ENCODE measurements at regions not wholly inside any gene's neighbourhood (a gene's known extent, or its start where the extent isn't known, plus 50 kb on each side); places are given as distances from the start of the nearest gene placed in this dataset.

- no peak for DNase-seq (ENCODE audit: low spot score)
Observed at GRCh38 chr4:185893500-185893899, 81.5 kb upstream of the SORBS2 start.

GRCh38 chr4:185894481-185894880 lies 82.5 kb upstream of the SORBS2 start:
- DNase-seq (ENCODE audit: low spot score) = no peak

- DNase-seq (ENCODE audit: low spot score) = no peak
Observed at GRCh38 chr4:185895351-185895750, 83.4 kb upstream of the SORBS2 start.

- DNase-seq (ENCODE audit: low spot score) = no peak
Observed at GRCh38 chr4:185895866-185896265, 83.9 kb upstream of the SORBS2 start.

- DNase-seq (ENCODE audit: low spot score) = no peak
Observed at GRCh38 chr4:185896817-185897488, 85.0 kb upstream of the SORBS2 start.

- no peak for DNase-seq (ENCODE audit: low spot score)
Observed at GRCh38 chr4:185898413-185898812, 86.4 kb upstream of the SORBS2 start.

- no peak for DNase-seq (ENCODE audit: low spot score)
Observed at GRCh38 chr4:185899833-185900232, 87.8 kb upstream of the SORBS2 start.

GRCh38 chr4:185902654-185903053 lies 90.7 kb upstream of the SORBS2 start:
- DNase-seq (ENCODE audit: low spot score) = no peak

- no peak for DNase-seq (ENCODE audit: low spot score)
Observed at GRCh38 chr4:185903205-185903604, 91.2 kb upstream of the SORBS2 start.

- DNase-seq (ENCODE audit: low spot score) = no peak
Observed at GRCh38 chr4:185904381-185904780, 92.4 kb upstream of the SORBS2 start.

- DNase-seq (ENCODE audit: low spot score) = no peak
Observed at GRCh38 chr4:185909972-185910371, 98.0 kb upstream of the SORBS2 start.

- DNase-seq (ENCODE audit: low spot score) = no peak
Observed at GRCh38 chr4:185911556-185912064, 99.6 kb upstream of the SORBS2 start.

GRCh38 chr4:185912779-185913178 lies 100.8 kb upstream of the SORBS2 start:
- DNase-seq (ENCODE audit: low spot score) = no peak

- no peak for DNase-seq (ENCODE audit: low spot score)
Observed at GRCh38 chr4:185914583-185915199, 102.7 kb upstream of the SORBS2 start.

GRCh38 chr4:185915271-185915670 lies 103.3 kb upstream of the SORBS2 start:
- DNase-seq (ENCODE audit: low spot score) = no peak

GRCh38 chr4:185915817-185916216 lies 103.8 kb upstream of the SORBS2 start:
- DNase-seq (ENCODE audit: low spot score) = no peak

GRCh38 chr4:185916231-185916630 lies 104.2 kb upstream of the SORBS2 start:
- no peak for DNase-seq (ENCODE audit: low spot score)

- DNase-seq (ENCODE audit: low spot score) = no peak
Observed at GRCh38 chr4:185916683-185917082, 104.7 kb upstream of the SORBS2 start.

GRCh38 chr4:185919107-185919506 lies 107.1 kb upstream of the SORBS2 start:
- no peak for DNase-seq (ENCODE audit: low spot score)

- no peak for DNase-seq (ENCODE audit: low spot score)
Observed at GRCh38 chr4:185920171-185920570, 108.2 kb upstream of the SORBS2 start.

GRCh38 chr4:185920691-185921260 lies 108.8 kb upstream of the SORBS2 start:
- DNase-seq (ENCODE audit: low spot score) = no peak
